NCI-H146 (cell line): ENCODE measurements at regions not wholly inside any gene's neighbourhood (a gene's known extent, or its start where the extent isn't known, plus 50 kb on each side); places are given as distances from the start of the nearest gene placed in this dataset.
"Not testable (repeated sequence)": the region's sequence is repeated elsewhere in the genome, so short reads cannot be mapped to it uniquely, and the experiment has no call there.

ENCODE experiments used
- DNase-seq: peaks from one replicate; lab custom pipeline; 2025; lab: John Stamatoyannopoulos, UW

DNA sequence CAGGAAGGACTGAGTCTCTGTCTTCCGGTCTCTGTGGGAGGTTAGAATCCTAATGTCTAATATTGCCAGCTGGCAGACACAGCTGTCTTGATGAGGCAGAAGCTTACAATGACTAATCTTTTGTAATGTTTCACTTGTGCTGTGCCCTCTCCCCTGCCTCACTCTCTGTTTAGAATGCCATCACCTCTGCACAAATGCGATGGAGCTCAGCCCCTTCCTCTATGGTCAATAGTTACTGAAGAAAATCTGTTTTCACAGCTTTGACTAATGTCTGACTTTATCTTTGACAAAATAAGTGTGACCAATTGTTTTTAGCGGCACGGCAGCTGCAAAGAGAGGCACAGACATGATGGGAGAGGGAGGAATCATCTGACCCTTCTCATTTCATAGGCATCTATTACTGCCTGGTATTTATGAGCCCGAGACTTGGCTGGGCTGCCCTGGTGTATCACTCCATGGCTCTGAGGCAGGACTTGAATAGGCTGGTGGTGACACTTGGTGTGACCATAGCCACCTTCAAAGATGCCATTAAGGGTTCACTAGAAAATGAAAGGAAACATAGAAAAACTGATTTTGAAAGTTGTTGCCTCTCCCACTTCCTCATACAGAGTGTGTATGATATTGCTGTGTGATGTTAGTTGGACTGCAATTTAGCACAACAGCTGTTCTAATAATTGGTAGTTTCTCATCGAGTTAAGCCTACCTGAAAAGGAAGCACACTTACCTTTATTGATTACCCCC lies 163.2 kb upstream of the NBPF11 start:
- DNase-seq, result no peak

DNA sequence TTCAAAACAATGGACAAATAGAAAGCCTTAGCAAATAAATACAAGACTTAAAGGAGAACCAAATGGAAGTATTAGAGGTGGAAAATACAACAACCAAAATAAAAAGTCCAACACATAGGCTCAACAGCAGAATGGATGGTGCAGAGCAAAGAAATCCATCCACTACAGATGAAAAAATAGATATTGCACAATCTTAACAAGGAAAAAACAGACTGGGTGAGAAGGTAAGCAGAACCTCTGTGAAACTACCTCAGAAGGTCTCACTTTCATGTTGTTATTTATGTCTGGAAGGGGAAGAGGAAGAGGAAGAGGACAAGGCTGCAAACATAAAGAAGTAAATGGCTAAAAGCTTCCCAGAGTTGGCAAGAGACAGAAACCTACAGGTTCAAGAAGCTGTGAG lies 158.7 kb upstream of the NBPF11 start:
- no peak for DNase-seq

DNA sequence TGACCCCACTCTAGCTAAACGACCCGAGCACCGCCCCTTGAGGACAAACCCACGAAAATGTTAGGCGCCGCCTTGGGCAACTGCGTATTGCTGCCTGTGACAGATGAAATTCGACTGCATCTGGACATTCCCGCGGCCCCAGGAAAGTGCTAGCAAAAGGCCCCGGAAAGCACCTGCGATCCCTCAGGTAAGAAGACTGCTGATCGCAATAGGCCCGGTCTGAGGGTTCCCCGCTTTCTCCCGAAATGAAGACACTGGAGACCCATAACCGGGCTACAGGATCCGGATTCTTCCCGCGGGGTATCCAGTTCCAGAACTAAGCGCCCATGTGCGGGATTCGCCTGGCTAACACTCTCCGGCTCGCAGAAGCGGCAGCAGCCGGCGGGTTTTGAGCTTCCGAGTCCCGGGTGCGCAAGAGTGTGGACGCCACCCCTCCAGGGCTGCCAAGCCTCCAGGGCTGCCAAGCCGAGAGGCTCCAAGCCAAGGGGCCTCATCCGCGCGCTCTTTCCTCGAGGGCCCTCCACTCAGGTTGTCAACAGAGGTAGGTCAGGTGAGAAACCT lies 157.9 kb upstream of the NBPF11 start:
- no peak for DNase-seq

DNA sequence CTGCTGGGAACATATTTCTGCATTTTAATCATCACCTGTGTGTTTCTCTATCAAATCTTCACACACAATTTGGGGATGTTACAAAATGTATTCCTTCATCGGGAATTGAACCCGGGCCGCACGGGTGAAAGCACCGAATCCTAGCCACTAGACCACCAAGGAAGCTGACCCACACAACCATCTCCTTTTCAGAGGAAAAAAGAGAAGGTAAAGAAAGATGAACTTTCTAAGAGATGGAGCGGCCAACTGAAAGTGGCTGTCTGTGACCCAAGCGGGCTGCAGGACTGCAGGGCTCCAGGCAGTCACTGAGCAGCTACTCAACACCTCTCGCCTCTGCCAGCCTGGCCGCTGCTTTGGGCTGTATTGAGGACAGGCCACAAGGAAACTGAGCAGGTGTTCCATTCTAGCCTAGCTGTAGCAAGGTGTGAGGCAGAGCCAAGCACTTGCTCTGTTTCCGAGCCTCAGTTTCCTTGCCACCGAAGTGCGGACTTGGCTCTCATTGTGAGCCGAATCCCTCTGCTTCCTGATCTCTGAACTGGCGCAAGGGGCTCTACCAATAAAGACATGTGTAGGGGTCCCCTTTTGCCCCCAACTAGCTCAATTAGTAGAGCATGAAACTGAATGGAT lies 156.9 kb upstream of the NBPF11 start:
- no peak for DNase-seq

DNA sequence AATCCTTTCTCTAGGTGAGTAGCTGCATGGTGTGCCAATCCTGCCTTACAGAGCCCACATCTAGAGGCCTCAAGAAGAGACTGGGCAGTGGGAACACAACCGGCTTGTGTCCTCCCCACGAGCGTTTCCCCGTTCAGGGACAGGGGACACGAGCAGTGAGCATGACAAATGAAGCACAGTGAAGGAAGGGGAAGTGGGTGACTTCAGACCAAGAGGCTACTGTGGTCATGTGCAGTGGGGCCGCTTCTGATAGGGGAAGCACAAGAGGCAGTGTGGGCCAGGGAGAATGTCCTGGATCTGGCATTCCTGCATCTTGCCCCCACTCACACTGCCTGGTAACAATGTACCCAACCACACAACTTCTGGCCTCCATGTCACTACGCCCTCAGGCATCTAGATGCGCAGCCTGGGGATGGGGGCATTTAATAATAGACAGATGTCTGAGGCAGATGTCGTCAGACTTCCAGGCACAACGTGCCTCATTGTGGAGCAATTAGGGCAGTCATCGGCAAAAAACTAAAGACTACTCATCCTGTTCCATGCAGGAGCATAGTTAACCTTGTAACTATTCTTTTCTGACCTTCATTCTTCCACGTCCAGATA lies 155.6 kb upstream of the NBPF11 start:
- no peak for DNase-seq

DNA sequence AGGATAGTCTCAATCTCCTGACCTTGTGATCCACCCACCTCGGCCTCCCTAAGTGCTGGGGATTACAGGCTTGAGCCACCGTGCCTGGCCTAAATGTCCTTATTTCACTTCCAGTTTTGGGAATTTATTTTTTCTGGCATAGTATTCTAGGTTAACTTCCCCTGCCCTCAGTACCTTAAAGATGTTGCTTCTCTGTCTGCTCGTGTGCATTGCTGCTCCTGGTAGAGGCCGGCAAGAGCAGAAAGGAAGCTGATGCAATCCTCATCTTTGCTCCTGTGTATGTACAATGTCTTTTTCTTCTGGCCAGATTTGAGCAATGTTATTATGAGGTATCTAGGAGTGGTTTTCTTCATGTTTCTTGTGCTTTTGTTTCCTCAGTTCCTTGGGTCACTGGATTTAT lies 152.9 kb upstream of the NBPF11 start:
- not testable (repeated sequence) for DNase-seq

DNA sequence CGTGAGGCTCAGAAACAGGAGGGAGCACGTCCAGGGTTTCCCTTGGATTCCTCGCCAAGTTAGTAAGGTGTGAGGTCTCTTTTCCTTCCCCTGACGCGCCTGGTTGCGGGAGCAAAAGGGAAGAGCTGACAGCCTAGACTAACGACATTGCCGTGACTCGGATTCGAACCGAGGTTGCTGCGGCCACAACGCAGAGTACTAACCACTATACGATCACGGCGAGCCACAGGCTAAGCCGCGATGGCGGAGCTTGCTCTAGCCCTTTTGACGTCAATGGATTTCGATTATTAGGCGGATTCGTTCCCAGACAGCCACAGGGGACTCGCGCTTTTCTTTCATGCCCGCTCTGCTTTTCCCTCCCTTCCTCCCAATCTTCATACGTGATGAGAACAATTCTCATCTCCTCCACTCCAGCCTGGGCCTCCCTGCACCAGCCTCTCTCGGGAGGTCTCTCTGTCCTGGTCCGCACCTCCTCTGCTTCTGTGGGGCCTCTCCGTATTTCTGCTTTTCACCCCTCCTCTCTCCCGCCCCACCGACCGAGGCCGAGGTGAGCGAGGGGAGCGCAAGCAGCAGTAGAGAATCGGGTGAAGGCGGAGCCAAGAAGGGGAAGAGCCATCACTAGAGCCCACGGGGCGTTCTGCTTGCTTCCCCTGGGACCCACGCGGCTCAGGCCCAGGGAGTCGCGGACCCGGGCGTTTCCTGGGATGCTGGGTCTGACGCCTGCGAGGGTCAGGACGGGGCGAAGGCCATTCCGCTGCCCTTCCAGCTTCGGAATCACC lies 150.7 kb upstream of the NBPF11 start:
- DNase-seq, result not testable (repeated sequence)

DNA sequence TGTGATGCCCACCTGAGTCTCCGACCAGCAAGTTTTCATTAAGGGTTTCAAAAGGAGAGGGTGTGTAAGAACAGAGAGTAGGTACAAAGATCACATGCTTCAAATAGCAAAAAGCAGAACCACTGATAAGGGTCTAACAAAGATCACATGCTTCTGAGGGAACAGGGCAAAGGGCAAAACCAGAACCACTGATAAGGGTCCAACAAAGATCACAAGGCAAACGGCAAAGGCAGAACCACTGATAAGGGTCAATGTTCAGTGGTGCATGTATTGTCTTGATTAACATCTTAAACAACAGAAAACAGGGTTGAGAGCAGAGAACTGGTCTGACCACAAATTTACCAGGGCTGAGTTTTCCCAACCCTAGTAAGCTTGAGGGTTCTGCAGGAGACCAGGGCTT lies 145.8 kb upstream of the NBPF11 start:
- DNase-seq, result not testable (repeated sequence)

DNA sequence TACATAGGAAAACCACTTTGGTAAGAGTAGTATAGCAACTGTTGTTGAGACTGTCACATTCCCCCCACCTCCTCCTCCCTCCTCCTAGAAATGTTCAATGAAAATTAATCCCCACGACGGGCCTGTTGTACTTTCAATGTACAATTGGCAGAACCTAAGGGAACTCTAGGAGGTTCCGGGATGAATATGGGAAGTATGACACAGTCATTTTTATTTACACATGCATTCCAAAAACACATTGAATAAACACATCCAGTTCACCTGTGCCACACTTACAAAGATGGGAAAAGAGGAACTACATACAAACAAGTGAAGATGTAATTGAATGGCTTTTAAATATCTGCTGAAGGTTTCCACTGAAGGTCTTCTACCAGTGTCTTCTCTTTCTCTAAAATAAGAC lies 144.4 kb upstream of the NBPF11 start:
- DNase-seq, result no peak

DNA sequence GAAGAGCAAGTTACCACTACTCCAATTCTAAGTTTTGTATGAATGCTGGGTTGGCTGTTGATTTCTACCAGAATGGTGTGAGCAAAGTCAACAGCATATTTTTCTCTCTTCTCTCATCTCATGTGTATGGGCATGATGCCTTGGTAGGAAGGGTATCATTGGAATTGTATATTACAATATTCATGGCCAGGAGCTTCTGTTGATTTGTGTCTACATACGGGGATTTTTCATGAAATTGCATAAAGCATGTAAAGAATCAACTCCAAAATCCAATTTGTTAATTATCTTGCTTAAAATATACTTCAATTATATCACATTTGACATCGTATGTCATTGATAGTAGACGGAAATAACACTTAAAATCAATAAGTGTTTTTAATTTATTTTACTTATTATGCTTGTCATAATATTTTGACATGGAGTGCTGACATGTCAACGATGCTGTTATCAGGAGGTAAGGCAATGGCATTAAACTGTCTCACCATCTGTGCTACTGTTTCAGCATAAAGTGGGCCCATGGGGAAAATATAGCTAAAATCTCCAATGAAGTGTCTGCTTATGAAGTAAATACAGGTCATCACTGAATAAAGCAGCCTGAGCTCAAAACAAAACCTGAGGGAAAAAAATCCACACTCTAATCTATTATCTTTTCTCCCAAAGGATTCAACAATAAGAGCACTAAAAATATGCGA lies 142.2 kb upstream of the NBPF11 start:
- DNase-seq, result no peak

DNA sequence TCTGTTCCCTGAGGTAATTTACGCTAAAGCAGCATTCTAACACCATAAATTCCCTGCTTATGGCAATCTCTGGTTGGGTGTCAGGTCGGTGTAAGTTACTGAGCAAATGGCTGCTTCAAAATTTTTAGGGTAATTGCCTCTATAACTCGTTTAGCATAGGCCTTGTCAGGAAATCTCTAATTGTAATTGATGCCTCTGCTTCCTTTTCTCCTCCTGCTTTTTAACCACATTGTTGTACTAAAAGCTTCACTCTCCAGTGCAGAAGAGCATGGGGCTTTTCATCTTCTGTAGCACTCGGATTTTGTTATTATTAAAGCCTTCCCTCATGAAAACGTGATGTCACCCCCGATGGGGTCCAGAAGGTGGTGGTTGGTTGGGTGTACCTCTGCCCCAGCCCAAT lies 141.6 kb upstream of the NBPF11 start:
- no peak for DNase-seq

DNA sequence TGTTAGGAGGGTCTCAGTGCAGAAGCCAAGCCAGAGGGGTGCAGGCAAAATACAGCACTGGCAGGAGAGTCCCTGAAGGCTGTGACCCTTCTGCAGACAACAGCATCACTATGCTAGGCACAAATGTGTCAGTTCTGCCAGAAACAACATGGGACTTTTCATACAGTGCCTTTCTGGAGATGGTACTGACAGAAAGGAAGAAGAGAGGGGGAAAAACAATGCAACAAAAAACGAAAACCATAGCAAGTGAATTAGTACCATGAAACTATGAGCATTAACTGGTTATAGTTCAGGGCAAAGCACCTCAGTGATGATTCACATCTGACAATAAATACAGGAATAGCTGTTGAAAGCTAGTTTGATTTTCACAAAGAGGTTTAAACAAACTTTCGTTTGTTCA lies 140.8 kb upstream of the NBPF11 start:
- no peak for DNase-seq

DNA sequence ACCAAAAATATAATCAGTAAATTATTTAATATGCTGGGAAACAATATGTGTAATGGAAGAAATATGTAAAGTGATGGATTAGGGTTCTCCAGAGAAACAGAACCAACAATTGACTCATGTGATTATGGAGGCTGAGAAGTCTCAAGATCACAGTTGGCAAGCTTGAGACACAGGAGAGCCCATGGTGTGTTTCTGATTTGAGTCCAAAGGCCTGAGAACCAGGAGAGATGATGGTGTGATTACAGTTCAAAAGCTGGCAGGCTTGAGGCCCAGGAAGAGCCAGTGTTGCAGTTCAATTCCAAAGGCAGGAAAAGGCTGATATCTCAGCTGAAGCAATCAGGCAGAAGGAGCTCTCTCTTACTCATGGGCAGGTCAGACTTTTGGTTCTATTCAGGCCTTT lies 138.8 kb upstream of the NBPF11 start:
- DNase-seq, result no peak

DNA sequence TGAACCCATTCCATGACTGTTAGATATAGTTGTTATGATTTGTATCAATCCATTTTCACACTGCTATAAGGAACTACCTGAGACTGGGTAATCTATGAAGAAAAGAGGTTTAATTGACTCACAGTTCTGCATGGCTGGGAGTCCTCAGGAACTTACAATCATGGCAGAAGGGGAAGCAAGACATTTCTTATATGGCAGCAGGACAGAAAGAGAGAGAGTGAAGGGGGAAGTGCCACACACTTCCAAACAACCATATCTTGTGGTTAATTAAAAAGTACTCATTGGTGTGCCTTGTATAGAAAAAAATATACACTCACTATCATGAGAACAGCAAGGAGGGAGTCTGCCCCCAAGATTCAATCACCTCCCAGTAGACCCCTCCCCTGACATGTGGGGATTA lies 137.6 kb upstream of the NBPF11 start:
- DNase-seq, result no peak

DNA sequence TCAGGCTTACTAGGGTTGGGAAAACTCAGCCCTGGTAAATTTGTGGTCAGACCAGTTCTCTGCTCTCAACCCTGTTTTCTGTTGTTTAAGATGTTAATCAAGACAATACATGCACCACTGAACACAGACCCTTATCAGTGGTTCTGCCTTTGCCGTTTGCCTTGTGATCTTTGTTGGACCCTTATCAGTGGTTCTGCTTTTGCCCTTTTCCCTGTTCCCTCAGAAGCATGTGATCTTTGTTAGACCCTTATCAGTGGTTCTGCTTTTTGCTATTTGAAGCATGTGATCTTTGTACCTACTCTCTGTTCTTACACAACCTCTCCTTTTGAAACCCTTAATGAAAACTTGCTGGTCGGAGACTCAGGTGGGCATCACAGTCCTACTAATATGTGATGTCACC lies 133.9 kb upstream of the NBPF11 start:
- not testable (repeated sequence) for DNase-seq

DNA sequence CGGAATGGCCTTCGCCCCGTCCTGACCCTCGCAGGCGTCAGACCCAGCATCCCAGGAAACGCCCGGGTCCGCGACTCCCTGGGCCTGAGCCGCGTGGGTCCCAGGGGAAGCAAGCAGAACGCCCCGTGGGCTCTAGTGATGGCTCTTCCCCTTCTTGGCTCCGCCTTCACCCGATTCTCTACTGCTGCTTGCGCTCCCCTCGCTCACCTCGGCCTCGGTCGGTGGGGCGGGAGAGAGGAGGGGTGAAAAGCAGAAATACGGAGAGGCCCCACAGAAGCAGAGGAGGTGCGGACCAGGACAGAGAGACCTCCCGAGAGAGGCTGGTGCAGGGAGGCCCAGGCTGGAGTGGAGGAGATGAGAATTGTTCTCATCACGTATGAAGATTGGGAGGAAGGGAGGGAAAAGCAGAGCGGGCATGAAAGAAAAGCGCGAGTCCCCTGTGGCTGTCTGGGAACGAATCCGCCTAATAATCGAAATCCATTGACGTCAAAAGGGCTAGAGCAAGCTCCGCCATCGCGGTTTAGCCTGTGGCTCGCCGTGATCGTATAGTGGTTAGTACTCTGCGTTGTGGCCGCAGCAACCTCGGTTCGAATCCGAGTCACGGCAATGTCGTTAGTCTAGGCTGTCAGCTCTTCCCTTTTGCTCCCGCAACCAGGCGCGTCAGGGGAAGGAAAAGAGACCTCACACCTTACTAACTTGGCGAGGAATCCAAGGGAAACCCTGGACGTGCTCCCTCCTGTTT lies 128.9 kb upstream of the NBPF11 start:
- DNase-seq, result not testable (repeated sequence)

DNA sequence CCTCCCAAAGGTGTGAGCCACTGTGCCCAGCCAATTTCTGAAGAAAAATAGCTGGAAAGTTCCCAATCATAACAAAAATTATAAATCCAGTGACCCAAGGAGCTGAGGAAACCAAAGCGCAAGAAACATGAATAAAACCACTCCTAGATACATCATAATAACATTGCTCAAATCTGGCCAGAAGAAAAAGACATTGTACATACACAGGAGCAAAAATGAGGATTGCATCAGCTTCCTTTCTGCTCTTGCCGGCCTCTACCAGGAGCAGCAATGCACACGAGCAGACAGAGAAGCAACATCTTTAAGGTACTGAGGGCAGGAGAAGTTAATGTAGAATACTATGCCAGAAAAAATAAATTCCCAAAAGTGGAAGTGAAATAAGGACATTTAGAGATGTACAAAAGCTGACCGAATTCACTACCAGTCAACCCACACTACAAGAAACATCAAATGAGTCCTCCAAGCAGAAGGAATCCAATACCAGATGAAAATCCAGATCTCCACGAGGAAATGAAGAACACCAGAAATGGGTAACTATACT lies 127.0 kb upstream of the NBPF11 start:
- not testable (repeated sequence) for DNase-seq

DNA sequence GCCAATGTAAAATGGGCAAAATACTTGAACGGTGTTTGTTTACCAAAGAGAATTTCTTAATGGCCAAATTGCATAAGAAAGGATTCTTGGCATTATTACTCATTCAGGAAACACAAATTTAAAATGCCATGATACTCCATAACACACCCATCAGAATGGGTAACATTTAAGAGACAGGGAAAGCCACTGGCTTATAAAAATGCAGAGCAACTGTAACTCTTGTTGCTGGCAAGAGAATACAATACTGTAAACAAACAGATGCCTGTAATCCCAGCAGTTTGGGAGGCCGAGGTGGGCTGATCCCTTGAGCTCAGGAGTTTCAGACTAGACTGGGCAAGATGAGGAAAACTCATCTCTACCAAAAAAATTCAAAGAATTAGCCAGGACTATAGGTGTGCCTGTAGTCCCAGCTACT lies 125.8 kb upstream of the NBPF11 start:
- not testable (repeated sequence) for DNase-seq

DNA sequence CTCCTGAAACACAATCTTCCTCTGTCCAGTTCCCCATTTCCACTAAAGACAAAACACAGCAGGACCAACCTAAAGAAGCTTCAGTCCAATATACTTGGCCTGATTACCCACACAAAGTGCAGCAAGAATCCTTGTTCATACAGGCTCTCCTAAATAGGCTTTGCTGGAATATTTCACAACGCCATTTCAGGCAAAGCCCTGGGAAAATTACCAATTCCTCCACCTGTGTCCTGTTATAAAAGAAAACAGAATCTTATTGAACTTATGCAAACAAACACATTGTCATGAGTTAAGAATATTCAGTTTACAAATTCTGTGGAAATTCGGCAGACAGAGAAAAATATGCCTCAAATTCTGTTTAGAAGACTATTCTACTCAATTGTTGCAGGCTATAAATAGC lies 115.0 kb upstream of the NBPF11 start:
- DNase-seq, result not testable (repeated sequence)

DNA sequence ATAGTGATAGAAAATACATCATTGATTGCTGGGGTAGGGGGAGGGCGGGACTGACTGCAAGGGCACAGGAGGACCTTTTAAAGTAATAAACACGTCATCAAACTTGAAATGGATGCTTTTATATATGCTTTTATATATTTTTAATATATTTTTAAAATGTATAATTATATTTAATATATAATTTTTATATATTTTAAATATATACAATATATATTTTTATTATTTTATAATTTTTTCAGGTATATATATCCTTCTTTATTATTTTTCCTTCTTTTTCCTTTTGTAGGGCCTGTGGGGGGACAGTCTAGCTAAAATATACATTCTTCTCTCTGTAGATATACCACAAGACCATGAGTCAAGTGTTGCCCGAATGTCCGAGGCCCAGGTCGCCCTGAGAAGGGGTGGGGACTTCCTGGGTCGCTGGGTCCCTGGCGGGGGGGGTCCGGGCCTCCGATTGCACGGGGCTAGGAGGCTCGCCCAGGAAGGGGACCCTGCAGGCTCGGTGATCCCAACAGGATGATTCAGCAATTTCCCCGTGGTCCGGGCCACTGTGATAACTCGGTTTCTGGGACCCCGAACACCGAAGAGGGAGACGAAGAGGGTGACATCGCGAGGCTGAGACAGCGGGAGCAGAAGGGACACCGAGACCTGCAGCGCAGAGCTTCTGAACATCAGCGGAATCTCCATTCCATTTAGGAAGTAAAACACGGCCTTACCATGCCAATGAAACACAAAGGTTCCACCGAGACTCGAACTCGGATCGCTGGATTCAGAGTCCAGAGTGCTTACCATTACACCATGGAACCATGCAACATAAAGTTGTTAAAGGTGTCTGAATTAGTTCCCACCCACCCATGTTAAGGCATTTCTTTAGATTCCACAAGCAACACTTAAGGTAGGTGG lies 112.5 kb upstream of the NBPF11 start:
- DNase-seq, result no peak
